WTC11 (cell line): ENCODE measurements at regions not wholly inside any gene's neighbourhood (a gene's known extent, or its start where the extent isn't known, plus 50 kb on each side); places are given as distances from the start of the nearest gene placed in this dataset.

Experiments used
- ATAC-seq: fragments of 200-7000 bp; cut with Tn5 transposase; 2 replicates; pipeline ENCODE4 v1.10.0; 2021; ENCODE audit warnings: mild to moderate bottlenecking, moderate library complexity
- CTCF ChIA-PET: fragments of 300-600 bp; sonication (Branson Sonifier 250); formaldehyde crosslinking; loops from one replicate; lab custom pipeline; 2021; ENCODE audit warnings: antibody characterized with exemption; lab: Charles Lee
- POLR2A ChIA-PET: fragments of 350-600 bp; sonication (Branson Sonifier 250); formaldehyde crosslinking; loops from one replicate; lab custom pipeline; 2021; ENCODE audit warnings: antibody characterized with exemption; lab: Charles Lee
- DNase-seq: peaks from one replicate; pipeline ENCODE4 v3.0.0; 2021; ENCODE audit warnings: low spot score
- H3K27ac Mint-ChIP-seq: 2 replicates; pipeline ENCODE4 v1.8.0; 2021; ENCODE audit warnings: mixed read lengths
- H3K27me3 Mint-ChIP-seq: 2 replicates; pipeline ENCODE4 v1.8.0; 2021; ENCODE audit warnings: low read depth, mild to moderate bottlenecking, moderate library complexity, mixed read lengths
- H3K36me3 Mint-ChIP-seq: 2 replicates; pipeline ENCODE4 v1.8.0; 2021; ENCODE audit warnings: mixed read lengths
- H3K4me1 Mint-ChIP-seq: 2 replicates; pipeline ENCODE4 v1.8.0; 2022; ENCODE audit warnings: mixed read lengths
- H3K4me3 Mint-ChIP-seq: 2 replicates; pipeline ENCODE4 v1.8.0; 2021; ENCODE audit warnings: mild to moderate bottlenecking, moderate library complexity, mixed read lengths
- H3K9me3 Mint-ChIP-seq: 2 replicates; pipeline ENCODE4 v1.8.0; 2021; ENCODE audit warnings: mixed read lengths
- AFF4 ChIP-seq: sonication (generic); formaldehyde crosslinking; IDR thresholded peaks from 2 replicates; pipeline ENCODE4 v1.8.1; 2023; ENCODE audit warnings: mild to moderate bottlenecking, missing genetic modification reagents, borderline replicate concordance
- FOXJ3 ChIP-seq: sonication (generic); formaldehyde crosslinking; IDR thresholded peaks from 2 replicates; pipeline ENCODE4 v1.9.0; 2021; ENCODE audit warnings: missing genetic modification reagents, mild to moderate bottlenecking, borderline replicate concordance
- FOXP1 ChIP-seq: sonication (generic); formaldehyde crosslinking; IDR thresholded peaks from 2 replicates; pipeline ENCODE4 v1.8.0; 2022; ENCODE audit warnings: missing genetic modification reagents, mild to moderate bottlenecking, moderate library complexity, borderline replicate concordance
- HMGA2 ChIP-seq: fragments of 250-450 bp; sonication (Bioruptor Pico); IDR thresholded peaks from 2 replicates; pipeline ENCODE4 v1.4.0; 2021; ENCODE audit warnings: mild to moderate bottlenecking, moderate library complexity
- HMGXB4 ChIP-seq: sonication (generic); formaldehyde crosslinking; IDR thresholded peaks from 2 replicates; pipeline ENCODE4 v1.8.1; 2023; ENCODE audit warnings: mild to moderate bottlenecking, moderate library complexity, missing genetic modification reagents
- NR3C1 ChIP-seq: sonication (generic); formaldehyde crosslinking; conservative IDR thresholded peaks from 2 replicates; pipeline ENCODE4 v1.8.1; 2023; ENCODE audit warnings: low read depth, mild to moderate bottlenecking, missing genetic modification reagents
- PRDM15 ChIP-seq: sonication (generic); formaldehyde crosslinking; IDR thresholded peaks from 2 replicates; pipeline ENCODE4 v1.8.0; 2022; ENCODE audit warnings: missing genetic modification reagents
- PREB ChIP-seq: sonication (generic); formaldehyde crosslinking; IDR thresholded peaks from 2 replicates; pipeline ENCODE4 v1.8.1; 2022; ENCODE audit warnings: mild to moderate bottlenecking, missing genetic modification reagents, moderate library complexity, borderline replicate concordance
- RELA ChIP-seq: sonication (generic); formaldehyde crosslinking; IDR thresholded peaks from 2 replicates; pipeline ENCODE4 v1.8.1; 2022; ENCODE audit warnings: missing genetic modification reagents, mild to moderate bottlenecking, borderline replicate concordance
- SMAD3 ChIP-seq: sonication (generic); formaldehyde crosslinking; IDR thresholded peaks from 2 replicates; pipeline ENCODE4 v1.8.0; 2022; ENCODE audit warnings: missing genetic modification reagents, mild to moderate bottlenecking, borderline replicate concordance
- USF2 ChIP-seq: sonication (generic); formaldehyde crosslinking; IDR thresholded peaks from 2 replicates; pipeline ENCODE4 v1.8.1; 2023; ENCODE audit warnings: mild to moderate bottlenecking, missing genetic modification reagents, moderate library complexity
- ZBTB43 ChIP-seq: sonication (generic); formaldehyde crosslinking; IDR thresholded peaks from 2 replicates; pipeline ENCODE4 v1.8.1; 2023; ENCODE audit warnings: mild to moderate bottlenecking, missing genetic modification reagents
- ZNF121 ChIP-seq: sonication (generic); formaldehyde crosslinking; IDR thresholded peaks from 2 replicates; pipeline ENCODE4 v1.8.0; 2023; ENCODE audit warnings: missing genetic modification reagents
- ZNF219 ChIP-seq: sonication (generic); formaldehyde crosslinking; IDR thresholded peaks from 2 replicates; pipeline ENCODE4 v1.8.0; 2023; ENCODE audit warnings: missing genetic modification reagents, mild to moderate bottlenecking, borderline replicate concordance
- ZNF232 ChIP-seq: sonication (generic); formaldehyde crosslinking; IDR thresholded peaks from 2 replicates; pipeline ENCODE4 v1.8.0; 2022; ENCODE audit warnings: mild to moderate bottlenecking, missing genetic modification reagents
- ZNF512 ChIP-seq: sonication (generic); formaldehyde crosslinking; IDR thresholded peaks from 2 replicates; pipeline ENCODE4 v1.8.1; 2022; ENCODE audit warnings: missing genetic modification reagents, borderline replicate concordance

- no peak for TF ChIP-seq ZNF512 (CRISPR knock-in tag)
- TF ChIP-seq PRDM15 = no peak
- TF ChIP-seq PREB (CRISPR knock-in tag) = no peak
- TF ChIP-seq SMAD3 (CRISPR knock-in tag) = no peak
- no peak for TF ChIP-seq HMGA2 (CRISPR knock-in tag)
Observed at GRCh38 chr12:67853204-67853603, 136.0 kb upstream of the IFNG-AS1 start (continued).

- DNase-seq = no peak
- ChIA-PET CTCF (no interaction called here), POLR2A (no interaction called here)
- Mint-ChIP-seq H3K9me3 (peaks cover 32% of the 10 kb centered on the region), H3K4me1 (no peaks in the 10 kb centered on the region), H3K27ac (no peak overlapping the region), H3K36me3 (peaks cover 19% of the 10 kb centered on the region)
- TF ChIP-seq ZNF121 (no peak), AFF4 (CRISPR knock-in tag) (no peak), NR3C1 (CRISPR knock-in tag) (no peak), RELA (CRISPR knock-in tag) (no peak), USF2 (no peak), ZNF232 (no peak), ZNF219 (CRISPR knock-in tag) (no peak), HMGXB4 (CRISPR knock-in tag) (no peak), ZBTB43 (no peak), FOXP1 (CRISPR knock-in tag) (no peak), FOXJ3 (CRISPR knock-in tag) (no peak)
- TF ChIP-seq, all 79 proteins: peak for 0
- H3K4me3 Mint-ChIP-seq = no peak overlapping the region
- ATAC-seq = no peak
- H3K27me3 Mint-ChIP-seq = no peaks in the 10 kb centered on the region; the same call in 1 of the 2 replicates
Observed at GRCh38 chr12:67854351-67854750, 134.9 kb upstream of the IFNG-AS1 start.
